Smooth muscle cell (in vitro differentiated cells): ENCODE measurements at regions not wholly inside any gene's neighbourhood (a gene's known extent, or its start where the extent isn't known, plus 50 kb on each side); places are given as distances from the start of the nearest gene placed in this dataset.

Source experiments
- DNase-seq: peaks from one replicate; lab custom pipeline; 2025; ENCODE audit not compliant: unreplicated experiment; lab: John Stamatoyannopoulos, UW
- H2AFZ ChIP-seq: fragments of 200-600 bp; sonication (generic); 2 replicates; pipeline ENCODE4 v1.6.0; 2016; ENCODE audit warnings: antibody characterized with exemption, low read depth, mild to moderate bottlenecking
- H3F3A ChIP-seq: fragments of 200-600 bp; sonication (generic); 2 replicates; pipeline ENCODE4 v1.6.0; 2017; ENCODE audit warnings: antibody characterized with exemption, low read depth
- H3K27ac ChIP-seq: fragments of 200-600 bp; sonication (generic); 2 replicates; pipeline ENCODE4 v1.5.1; 2016; ENCODE audit warnings: low read depth, mild to moderate bottlenecking
- H3K27me3 ChIP-seq: fragments of 200-600 bp; sonication (generic); 2 replicates; pipeline ENCODE4 v1.6.1; 2016; ENCODE audit warnings: low read depth, mild to moderate bottlenecking
- H3K36me3 ChIP-seq: fragments of 200-600 bp; sonication (generic); 2 replicates; pipeline ENCODE4 v1.5.1; 2016; ENCODE audit warnings: low read depth
- H3K4me1 ChIP-seq: fragments of 200-600 bp; sonication (generic); 2 replicates; pipeline ENCODE4 v1.5.1; 2016; ENCODE audit warnings: low read depth
- H3K4me2 ChIP-seq: fragments of 200-600 bp; sonication (generic); 2 replicates; pipeline ENCODE4 v1.6.0; 2016; ENCODE audit warnings: mild to moderate bottlenecking
- H3K4me3 ChIP-seq: fragments of 200-600 bp; sonication (generic); 2 replicates; pipeline ENCODE4 v1.5.1; 2016; ENCODE audit warnings: mild to moderate bottlenecking
- H3K79me2 ChIP-seq: fragments of 200-600 bp; sonication (generic); 2 replicates; pipeline ENCODE4 v1.6.0; 2016; ENCODE audit warnings: low read depth, mild to moderate bottlenecking
- H3K9ac ChIP-seq: fragments of 200-600 bp; sonication (generic); 2 replicates; pipeline ENCODE4 v1.6.0; 2016; ENCODE audit warnings: low read depth
- H3K9me3 ChIP-seq: fragments of 200-600 bp; sonication (generic); replicated peaks from 2 replicates; pipeline ENCODE4 v1.5.1; 2016; ENCODE audit warnings: low read depth
- H4K20me1 ChIP-seq: fragments of 200-600 bp; sonication (generic); 2 replicates; pipeline ENCODE4 v1.6.0; 2016; ENCODE audit warnings: low read depth
- WGBS: methylation state at CpG from one replicate; pipeline ENCODE4 v1.1.7; 2016; ENCODE audit warnings: low lambda C conversion rate; 5-methylcytosine and 5-hydroxymethylcytosine counted together
- TF ChIP-seq, protein P1 (sequence below): fragments of 200-600 bp; sonication (generic); IDR thresholded peaks from 2 replicates; pipeline ENCODE4 v1.5.1; 2017; ENCODE audit warnings: borderline replicate concordance, mild to moderate bottlenecking, antibody characterized with exemption; ENCODE audit not compliant: insufficient read depth, poor library complexity, severe bottlenecking

DNA sequence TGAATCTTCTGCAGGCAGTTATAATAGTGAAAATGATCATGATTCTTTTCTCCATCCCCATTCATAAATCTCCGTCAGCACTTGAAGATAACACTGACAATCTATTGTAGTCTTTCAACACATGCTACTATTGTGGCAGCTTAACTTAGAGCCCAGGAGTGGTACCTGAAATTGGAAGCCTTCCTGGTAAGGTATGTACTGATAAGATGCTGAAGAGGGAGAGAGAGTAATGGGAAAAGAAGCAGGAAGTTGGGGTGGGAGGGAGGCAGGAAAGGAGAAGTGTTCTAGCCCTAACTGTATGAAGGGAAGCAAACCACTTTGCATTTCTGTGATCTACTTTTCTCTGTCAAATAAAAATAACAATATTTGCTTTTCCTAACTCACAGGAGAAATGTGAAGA, 197.4 kb upstream of the RORA start:
- H3K79me2 ChIP-seq = no peaks in the 10 kb centered on the region
- no peak overlapping the region for H3K27ac ChIP-seq
- peak overlapping the region; percentile 12 for H2AFZ ChIP-seq
- no peak overlapping the region for H3K4me3 ChIP-seq
- TF ChIP-seq, protein P1, sequence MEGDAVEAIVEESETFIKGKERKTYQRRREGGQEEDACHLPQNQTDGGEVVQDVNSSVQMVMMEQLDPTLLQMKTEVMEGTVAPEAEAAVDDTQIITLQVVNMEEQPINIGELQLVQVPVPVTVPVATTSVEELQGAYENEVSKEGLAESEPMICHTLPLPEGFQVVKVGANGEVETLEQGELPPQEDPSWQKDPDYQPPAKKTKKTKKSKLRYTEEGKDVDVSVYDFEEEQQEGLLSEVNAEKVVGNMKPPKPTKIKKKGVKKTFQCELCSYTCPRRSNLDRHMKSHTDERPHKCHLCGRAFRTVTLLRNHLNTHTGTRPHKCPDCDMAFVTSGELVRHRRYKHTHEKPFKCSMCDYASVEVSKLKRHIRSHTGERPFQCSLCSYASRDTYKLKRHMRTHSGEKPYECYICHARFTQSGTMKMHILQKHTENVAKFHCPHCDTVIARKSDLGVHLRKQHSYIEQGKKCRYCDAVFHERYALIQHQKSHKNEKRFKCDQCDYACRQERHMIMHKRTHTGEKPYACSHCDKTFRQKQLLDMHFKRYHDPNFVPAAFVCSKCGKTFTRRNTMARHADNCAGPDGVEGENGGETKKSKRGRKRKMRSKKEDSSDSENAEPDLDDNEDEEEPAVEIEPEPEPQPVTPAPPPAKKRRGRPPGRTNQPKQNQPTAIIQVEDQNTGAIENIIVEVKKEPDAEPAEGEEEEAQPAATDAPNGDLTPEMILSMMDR = no peak
- no peaks in the 10 kb centered on the region for H3F3A ChIP-seq
- no peaks in the 10 kb centered on the region for H3K36me3 ChIP-seq
- no peaks in the 10 kb centered on the region for H3K9me3 ChIP-seq
- H3K4me2 ChIP-seq = peak overlapping the region; percentile 34
- no peak for DNase-seq
- 36% methylated on average over 1 of the region's 1 CpG for WGBS
- peaks cover 5% of the 10 kb centered on the region for H3K27me3 ChIP-seq
- H4K20me1 ChIP-seq = no peaks in the 10 kb centered on the region
- no peak overlapping the region for H3K9ac ChIP-seq
- peaks cover 9% of the 10 kb centered on the region for H3K4me1 ChIP-seq

DNA sequence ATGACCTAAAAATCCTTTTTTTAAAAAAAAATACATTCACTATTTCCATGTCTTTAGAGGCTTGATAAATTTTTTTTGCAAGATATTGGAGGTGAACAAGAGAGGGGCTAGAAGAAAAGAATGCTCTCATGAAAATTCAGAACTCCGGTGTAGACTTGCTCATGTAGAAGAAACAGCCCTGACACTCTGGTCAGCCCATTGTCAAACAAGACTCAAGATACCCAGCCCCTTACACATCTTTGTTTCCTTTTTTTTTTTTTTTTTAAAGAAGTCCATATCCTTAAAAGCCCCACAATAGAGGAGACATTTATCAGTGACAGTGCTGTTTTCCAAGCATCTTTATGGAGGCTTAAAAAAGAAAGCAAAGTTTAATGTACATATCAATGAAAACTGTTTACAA, 196.8 kb upstream of the RORA start:
- no peak for DNase-seq
- TF ChIP-seq, protein P1 = no peak
- H3F3A ChIP-seq = no peaks in the 10 kb centered on the region
- H3K9me3 ChIP-seq = no peaks in the 10 kb centered on the region
- H3K36me3 ChIP-seq = no peaks in the 10 kb centered on the region
- no peaks in the 10 kb centered on the region for H3K79me2 ChIP-seq
- H2AFZ ChIP-seq = no peak overlapping the region
- H3K4me1 ChIP-seq = peaks cover 9% of the 10 kb centered on the region
- no peaks in the 10 kb centered on the region for H4K20me1 ChIP-seq
- no peak overlapping the region for H3K9ac ChIP-seq
- no peak overlapping the region for H3K4me3 ChIP-seq
- H3K4me2 ChIP-seq = no peak overlapping the region
- H3K27ac ChIP-seq = no peak overlapping the region
- H3K27me3 ChIP-seq = peaks cover 5% of the 10 kb centered on the region
- WGBS = 62% methylated on average over 1 of the region's 1 CpG

DNA sequence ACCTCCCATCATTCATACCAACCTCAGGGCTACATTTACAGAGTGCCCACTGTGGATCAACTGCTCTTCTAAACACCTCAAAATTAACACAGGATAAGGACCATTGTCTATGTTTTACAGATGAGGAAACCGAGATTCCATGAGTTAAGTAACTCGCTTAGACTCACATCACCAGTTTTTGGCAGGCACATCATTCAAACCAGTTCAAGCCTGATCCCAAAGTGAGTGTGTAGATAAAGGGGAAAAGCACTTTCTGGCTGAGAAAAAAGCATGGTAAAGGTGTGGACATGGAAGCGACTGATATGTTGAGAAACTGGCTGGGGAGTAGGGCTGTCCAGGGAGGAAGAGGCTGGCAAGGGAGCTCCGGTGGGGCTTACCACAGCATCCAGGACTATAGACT, 193.7 kb upstream of the RORA start:
- H3K36me3 ChIP-seq = no peaks in the 10 kb centered on the region
- peaks cover 7% of the 10 kb centered on the region for H3K27me3 ChIP-seq
- no peaks in the 10 kb centered on the region for H3K79me2 ChIP-seq
- TF ChIP-seq, protein P1 = no peak
- H2AFZ ChIP-seq = no peak overlapping the region
- DNase-seq = no peak
- no peak overlapping the region for H3K27ac ChIP-seq
- H3K4me3 ChIP-seq = no peak overlapping the region
- no peaks in the 10 kb centered on the region for H4K20me1 ChIP-seq
- 90% methylated on average over 4 of the region's 4 CpGs for WGBS
- no peak overlapping the region for H3K9ac ChIP-seq
- H3K4me2 ChIP-seq = no peak overlapping the region
- peaks cover 9% of the 10 kb centered on the region for H3K4me1 ChIP-seq
- H3F3A ChIP-seq = no peaks in the 10 kb centered on the region
- no peaks in the 10 kb centered on the region for H3K9me3 ChIP-seq

DNA sequence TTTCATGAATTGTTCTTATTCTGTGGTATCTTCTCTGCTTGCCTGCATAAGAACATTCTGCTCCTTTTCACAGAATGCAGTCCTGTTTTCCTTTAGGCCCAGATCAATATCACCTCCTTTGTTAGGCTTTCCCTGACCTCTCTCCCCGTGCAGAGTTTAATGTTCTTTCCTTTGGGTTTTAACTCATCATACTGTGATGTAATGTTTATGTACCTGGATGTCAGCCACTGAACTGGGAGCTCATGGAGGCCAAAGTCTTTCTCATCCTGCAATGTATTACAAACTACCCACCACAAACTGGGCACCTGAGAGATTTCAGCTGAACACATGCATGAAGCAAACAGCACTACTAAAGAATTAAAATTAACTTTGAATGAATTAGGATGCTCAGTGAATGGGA, 192.8 kb upstream of the RORA start:
- TF ChIP-seq, protein P1 = no peak
- Histone ChIP-seq H3K36me3 (no peaks in the 10 kb centered on the region), H3K9me3 (no peaks in the 10 kb centered on the region), H2AFZ (no peak overlapping the region), H3K27ac (no peak overlapping the region), H3F3A (no peaks in the 10 kb centered on the region), H3K27me3 (peaks cover 9% of the 10 kb centered on the region), H3K9ac (no peak overlapping the region), H3K4me1 (peaks cover 9% of the 10 kb centered on the region), H4K20me1 (no peaks in the 10 kb centered on the region), H3K4me2 (no peak overlapping the region), H3K79me2 (no peaks in the 10 kb centered on the region), H3K4me3 (no peak overlapping the region)
- no peak for DNase-seq
- 50% methylated on average over 1 of the region's 1 CpG for WGBS
